Astrocyte (in vitro differentiated cells and primary cell): ENCODE measurements at regions not wholly inside any gene's neighbourhood (a gene's known extent, or its start where the extent isn't known, plus 50 kb on each side); places are given as distances from the start of the nearest gene placed in this dataset.

Experiments
- DNase-seq: peaks from one replicate; pipeline ENCODE4 v3.0.0-alpha.2; 2010; ENCODE audit warnings: low read depth
- FAIRE-seq: peaks from 2 replicates; lab custom pipeline; 2011; peaks lifted over from hg19 to GRCh38; lab: Jason Lieb, UNC
- H2AFZ ChIP-seq: 2 replicates; pipeline ENCODE4 v1.6.0; 2012; ENCODE audit warnings: low read depth, low read length, inconsistent platforms
- H3K27ac ChIP-seq: 2 replicates; pipeline ENCODE4 v1.5.1; 2011; ENCODE audit warnings: low read depth, low read length, inconsistent platforms
- H3K27me3 ChIP-seq: 2 replicates; pipeline ENCODE4 v1.6.0; 2011; ENCODE audit warnings: low read length, inconsistent platforms; ENCODE audit not compliant: insufficient read depth
- H3K36me3 ChIP-seq: 2 replicates; pipeline ENCODE4 v1.5.1; 2011; ENCODE audit warnings: low read length, inconsistent platforms; ENCODE audit not compliant: insufficient read depth
- H3K4me1 ChIP-seq: 2 replicates; pipeline ENCODE4 v1.5.1; 2011; ENCODE audit warnings: low read length, inconsistent platforms; ENCODE audit not compliant: insufficient read depth
- H3K4me2 ChIP-seq: 2 replicates; pipeline ENCODE4 v1.6.0; 2012; ENCODE audit warnings: low read length, inconsistent platforms
- H3K4me3 ChIP-seq: 2 replicates; pipeline ENCODE4 v1.5.1; 2011; ENCODE audit warnings: low read depth, mild to moderate bottlenecking, low read length, inconsistent platforms; ENCODE audit not compliant: insufficient read depth
- H3K79me2 ChIP-seq: 2 replicates; pipeline ENCODE4 v1.6.0; 2012; ENCODE audit warnings: mild to moderate bottlenecking, low read length, inconsistent platforms; ENCODE audit not compliant: insufficient read depth
- H3K9ac ChIP-seq: 2 replicates; pipeline ENCODE4 v1.6.0; 2012; ENCODE audit warnings: mild to moderate bottlenecking, low read length, inconsistent platforms
- H3K9me3 ChIP-seq: 2 replicates; pipeline ENCODE4 v1.5.1; 2012; ENCODE audit warnings: low read depth, mild to moderate bottlenecking, low read length, inconsistent platforms; ENCODE audit not compliant: insufficient read depth
- H4K20me1 ChIP-seq: 2 replicates; pipeline ENCODE4 v1.6.0; 2012; ENCODE audit warnings: low read length, inconsistent platforms; ENCODE audit not compliant: insufficient read depth
- H3K27ac Mint-ChIP-seq: one replicate; pipeline ENCODE4 v1.8.0; 2021; ENCODE audit warnings: mild to moderate bottlenecking, mixed read lengths; ENCODE audit not compliant: unreplicated experiment
- H3K27me3 Mint-ChIP-seq: one replicate; pipeline ENCODE4 v1.8.0; 2021; ENCODE audit warnings: low read depth, mixed read lengths; ENCODE audit not compliant: unreplicated experiment
- H3K36me3 Mint-ChIP-seq: one replicate; pipeline ENCODE4 v1.8.0; 2021; ENCODE audit warnings: low read depth, mixed read lengths; ENCODE audit not compliant: unreplicated experiment
- H3K4me1 Mint-ChIP-seq: one replicate; pipeline ENCODE4 v1.8.0; 2021; ENCODE audit warnings: low read depth, mixed read lengths; ENCODE audit not compliant: unreplicated experiment
- H3K4me3 Mint-ChIP-seq: one replicate; pipeline ENCODE4 v1.8.0; 2021; ENCODE audit warnings: mild to moderate bottlenecking, moderate library complexity, mixed read lengths; ENCODE audit not compliant: unreplicated experiment
- H3K9me3 Mint-ChIP-seq: one replicate; pipeline ENCODE4 v1.8.0; 2021; ENCODE audit warnings: mild to moderate bottlenecking, mixed read lengths; ENCODE audit not compliant: unreplicated experiment
- CTCF ChIP-seq: IDR thresholded peaks from 2 replicates; pipeline ENCODE4 v1.5.1; 2011; ENCODE audit warnings: low read depth, mild to moderate bottlenecking, inconsistent platforms, low read length, moderate library complexity; ENCODE audit not compliant: insufficient read depth
- EZH2 ChIP-seq: IDR thresholded peaks from 2 replicates; pipeline ENCODE4 v1.6.1; 2012; ENCODE audit warnings: mild to moderate bottlenecking, low read length, inconsistent platforms; ENCODE audit not compliant: insufficient read depth

- no peak for FAIRE-seq
- no peaks in the 10 kb centered on the region for H3K4me1 ChIP-seq
These were observed 1500.7 kb upstream of the FLRT2 start for GRCh38 chr14:84029246-84029645.

GRCh38 chr14:84029720-84030119, 1500.2 kb upstream of the FLRT2 start:
- no peaks in the 10 kb centered on the region for H3K9me3 Mint-ChIP-seq
- no peaks in the 10 kb centered on the region for H3K9me3 ChIP-seq
- no peaks in the 10 kb centered on the region for H4K20me1 ChIP-seq
- H3K9ac ChIP-seq: no peak overlapping the region
- H3K4me2 ChIP-seq: no peak overlapping the region
- no peaks in the 10 kb centered on the region for H3K36me3 ChIP-seq
- H3K4me3 Mint-ChIP-seq: no peak overlapping the region
- H3K4me1 ChIP-seq: no peaks in the 10 kb centered on the region
- peak overlapping the region; percentile 38 for H3K27ac Mint-ChIP-seq
- H3K4me1 Mint-ChIP-seq: peaks cover 7% of the 10 kb centered on the region
- no peaks in the 10 kb centered on the region for H3K27me3 ChIP-seq
- no peaks in the 10 kb centered on the region for H3K27me3 Mint-ChIP-seq
- TF ChIP-seq EZH2: no peak
- no peak overlapping the region for H3K4me3 ChIP-seq
- no peak overlapping the region for H2AFZ ChIP-seq
- DNase-seq (no peak), FAIRE-seq (no peak)
- H3K27ac ChIP-seq: no peak overlapping the region
- no peaks in the 10 kb centered on the region for H3K36me3 Mint-ChIP-seq
- no peaks in the 10 kb centered on the region for H3K79me2 ChIP-seq

More at GRCh38 chr14:84029246-84029645, 1500.7 kb upstream of the FLRT2 start:
- Histone ChIP-seq H4K20me1 (no peaks in the 10 kb centered on the region), H3K9ac (no peak overlapping the region), H3K36me3 (no peaks in the 10 kb centered on the region), H3K27me3 (no peaks in the 10 kb centered on the region), H3K9me3 (no peaks in the 10 kb centered on the region), H3K79me2 (no peaks in the 10 kb centered on the region), H3K27ac (no peak overlapping the region), H3K4me3 (no peak overlapping the region), H3K4me2 (no peak overlapping the region), H2AFZ (no peak overlapping the region)
- H3K36me3 Mint-ChIP-seq: no peaks in the 10 kb centered on the region
- H3K9me3 Mint-ChIP-seq: no peaks in the 10 kb centered on the region
- H3K4me3 Mint-ChIP-seq: no peak overlapping the region
- no peak for DNase-seq
- no peak for TF ChIP-seq EZH2
- TF ChIP-seq CTCF: no peak
- peaks cover 7% of the 10 kb centered on the region for H3K4me1 Mint-ChIP-seq
- no peaks in the 10 kb centered on the region for H3K27me3 Mint-ChIP-seq
- no peak overlapping the region for H3K27ac Mint-ChIP-seq

- no peaks in the 10 kb centered on the region for H3K27me3 Mint-ChIP-seq
- H3K36me3 Mint-ChIP-seq: no peaks in the 10 kb centered on the region
- no peaks in the 10 kb centered on the region for H4K20me1 ChIP-seq
- H3K4me2 ChIP-seq: no peak overlapping the region
- H3K4me1 Mint-ChIP-seq: peaks cover 24% of the 10 kb centered on the region
- H3K27ac Mint-ChIP-seq: peak overlapping the region; percentile 73
- DNase-seq (peak; percentile 3), FAIRE-seq (no peak)
- no peak overlapping the region for H3K9ac ChIP-seq
- no peak overlapping the region for H3K4me3 ChIP-seq
- H3K27ac ChIP-seq: no peak overlapping the region
- H2AFZ ChIP-seq: no peak overlapping the region
- H3K79me2 ChIP-seq: no peaks in the 10 kb centered on the region
- no peaks in the 10 kb centered on the region for H3K9me3 Mint-ChIP-seq
- TF ChIP-seq CTCF (no peak), EZH2 (no peak)
- no peaks in the 10 kb centered on the region for H3K9me3 ChIP-seq
- no peaks in the 10 kb centered on the region for H3K27me3 ChIP-seq
- H3K4me3 Mint-ChIP-seq: no peak overlapping the region
- H3K4me1 ChIP-seq: no peaks in the 10 kb centered on the region
- H3K36me3 ChIP-seq: no peaks in the 10 kb centered on the region
These were observed 1493.1 kb upstream of the FLRT2 start for GRCh38 chr14:84036840-84037239.
